ENCODE measurements at regions not wholly inside any gene's neighbourhood (a gene's known extent, or its start where the extent isn't known, plus 50 kb on each side); places are given as distances from the start of the nearest gene placed in this dataset.

DNA sequence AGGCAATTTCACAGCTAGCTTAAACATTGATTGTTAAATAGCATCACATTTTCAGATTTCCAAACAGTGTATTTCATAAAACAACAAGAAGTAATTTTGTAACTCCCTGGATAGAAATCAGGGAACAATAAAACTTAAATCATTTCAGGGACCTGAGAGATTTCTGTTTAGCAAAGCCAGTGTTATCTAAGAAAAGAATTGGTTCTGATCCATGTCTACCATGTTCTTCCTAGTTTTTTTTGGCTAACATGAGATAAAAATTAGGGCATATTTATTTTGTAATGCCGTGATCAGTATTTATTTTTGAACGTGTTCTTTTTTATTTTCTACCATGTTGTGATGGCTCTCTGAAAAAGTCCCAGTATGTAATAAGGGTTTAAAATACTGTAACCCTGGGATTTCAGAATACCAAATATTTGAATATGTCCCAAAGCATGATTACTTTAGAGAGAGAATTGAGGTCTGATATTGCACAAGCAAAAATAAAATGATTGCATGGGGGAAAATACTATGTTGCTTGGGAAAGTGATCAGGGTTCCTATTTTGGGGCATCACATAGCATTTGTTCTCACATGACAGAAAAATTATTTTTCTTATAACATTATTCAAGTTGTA lies 188.7 kb upstream of the CEP162 start:
- TF ChIP-seq RAD21 (IDR thresholded peaks at IDR 0.05) (no peak), SP1 (IDR thresholded peaks at IDR 0.05) (no peak), TAF1 (conservative IDR thresholded peaks at IDR 0.05) (no peak), JUND (IDR thresholded peaks at IDR 0.05) (no peak), GABPA (IDR thresholded peaks at IDR 0.05 in 1 of 2, conservative IDR thresholded peaks at IDR 0.05 in 1 of 2) (no peak), RXRA (IDR thresholded peaks at IDR 0.05) (no peak), HNF4G (IDR thresholded peaks at IDR 0.05) (no peak)
- TF ChIP-seq, protein P1, sequence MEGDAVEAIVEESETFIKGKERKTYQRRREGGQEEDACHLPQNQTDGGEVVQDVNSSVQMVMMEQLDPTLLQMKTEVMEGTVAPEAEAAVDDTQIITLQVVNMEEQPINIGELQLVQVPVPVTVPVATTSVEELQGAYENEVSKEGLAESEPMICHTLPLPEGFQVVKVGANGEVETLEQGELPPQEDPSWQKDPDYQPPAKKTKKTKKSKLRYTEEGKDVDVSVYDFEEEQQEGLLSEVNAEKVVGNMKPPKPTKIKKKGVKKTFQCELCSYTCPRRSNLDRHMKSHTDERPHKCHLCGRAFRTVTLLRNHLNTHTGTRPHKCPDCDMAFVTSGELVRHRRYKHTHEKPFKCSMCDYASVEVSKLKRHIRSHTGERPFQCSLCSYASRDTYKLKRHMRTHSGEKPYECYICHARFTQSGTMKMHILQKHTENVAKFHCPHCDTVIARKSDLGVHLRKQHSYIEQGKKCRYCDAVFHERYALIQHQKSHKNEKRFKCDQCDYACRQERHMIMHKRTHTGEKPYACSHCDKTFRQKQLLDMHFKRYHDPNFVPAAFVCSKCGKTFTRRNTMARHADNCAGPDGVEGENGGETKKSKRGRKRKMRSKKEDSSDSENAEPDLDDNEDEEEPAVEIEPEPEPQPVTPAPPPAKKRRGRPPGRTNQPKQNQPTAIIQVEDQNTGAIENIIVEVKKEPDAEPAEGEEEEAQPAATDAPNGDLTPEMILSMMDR (IDR thresholded peaks at IDR 0.05; ENCODE audit: low read depth, low read length, missing input control) = no peak
- TF ChIP-seq, protein P2, sequence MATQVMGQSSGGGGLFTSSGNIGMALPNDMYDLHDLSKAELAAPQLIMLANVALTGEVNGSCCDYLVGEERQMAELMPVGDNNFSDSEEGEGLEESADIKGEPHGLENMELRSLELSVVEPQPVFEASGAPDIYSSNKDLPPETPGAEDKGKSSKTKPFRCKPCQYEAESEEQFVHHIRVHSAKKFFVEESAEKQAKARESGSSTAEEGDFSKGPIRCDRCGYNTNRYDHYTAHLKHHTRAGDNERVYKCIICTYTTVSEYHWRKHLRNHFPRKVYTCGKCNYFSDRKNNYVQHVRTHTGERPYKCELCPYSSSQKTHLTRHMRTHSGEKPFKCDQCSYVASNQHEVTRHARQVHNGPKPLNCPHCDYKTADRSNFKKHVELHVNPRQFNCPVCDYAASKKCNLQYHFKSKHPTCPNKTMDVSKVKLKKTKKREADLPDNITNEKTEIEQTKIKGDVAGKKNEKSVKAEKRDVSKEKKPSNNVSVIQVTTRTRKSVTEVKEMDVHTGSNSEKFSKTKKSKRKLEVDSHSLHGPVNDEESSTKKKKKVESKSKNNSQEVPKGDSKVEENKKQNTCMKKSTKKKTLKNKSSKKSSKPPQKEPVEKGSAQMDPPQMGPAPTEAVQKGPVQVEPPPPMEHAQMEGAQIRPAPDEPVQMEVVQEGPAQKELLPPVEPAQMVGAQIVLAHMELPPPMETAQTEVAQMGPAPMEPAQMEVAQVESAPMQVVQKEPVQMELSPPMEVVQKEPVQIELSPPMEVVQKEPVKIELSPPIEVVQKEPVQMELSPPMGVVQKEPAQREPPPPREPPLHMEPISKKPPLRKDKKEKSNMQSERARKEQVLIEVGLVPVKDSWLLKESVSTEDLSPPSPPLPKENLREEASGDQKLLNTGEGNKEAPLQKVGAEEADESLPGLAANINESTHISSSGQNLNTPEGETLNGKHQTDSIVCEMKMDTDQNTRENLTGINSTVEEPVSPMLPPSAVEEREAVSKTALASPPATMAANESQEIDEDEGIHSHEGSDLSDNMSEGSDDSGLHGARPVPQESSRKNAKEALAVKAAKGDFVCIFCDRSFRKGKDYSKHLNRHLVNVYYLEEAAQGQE (IDR thresholded peaks at IDR 0.05) = no peak
- TF ChIP-seq, protein P3, sequence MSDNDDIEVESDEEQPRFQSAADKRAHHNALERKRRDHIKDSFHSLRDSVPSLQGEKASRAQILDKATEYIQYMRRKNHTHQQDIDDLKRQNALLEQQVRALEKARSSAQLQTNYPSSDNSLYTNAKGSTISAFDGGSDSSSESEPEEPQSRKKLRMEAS (IDR thresholded peaks at IDR 0.05) = no peak
- TF ChIP-seq, protein P4, sequence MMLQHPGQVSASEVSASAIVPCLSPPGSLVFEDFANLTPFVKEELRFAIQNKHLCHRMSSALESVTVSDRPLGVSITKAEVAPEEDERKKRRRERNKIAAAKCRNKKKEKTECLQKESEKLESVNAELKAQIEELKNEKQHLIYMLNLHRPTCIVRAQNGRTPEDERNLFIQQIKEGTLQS (IDR thresholded peaks at IDR 0.05) = no peak
- TF ChIP-seq, protein P5, sequence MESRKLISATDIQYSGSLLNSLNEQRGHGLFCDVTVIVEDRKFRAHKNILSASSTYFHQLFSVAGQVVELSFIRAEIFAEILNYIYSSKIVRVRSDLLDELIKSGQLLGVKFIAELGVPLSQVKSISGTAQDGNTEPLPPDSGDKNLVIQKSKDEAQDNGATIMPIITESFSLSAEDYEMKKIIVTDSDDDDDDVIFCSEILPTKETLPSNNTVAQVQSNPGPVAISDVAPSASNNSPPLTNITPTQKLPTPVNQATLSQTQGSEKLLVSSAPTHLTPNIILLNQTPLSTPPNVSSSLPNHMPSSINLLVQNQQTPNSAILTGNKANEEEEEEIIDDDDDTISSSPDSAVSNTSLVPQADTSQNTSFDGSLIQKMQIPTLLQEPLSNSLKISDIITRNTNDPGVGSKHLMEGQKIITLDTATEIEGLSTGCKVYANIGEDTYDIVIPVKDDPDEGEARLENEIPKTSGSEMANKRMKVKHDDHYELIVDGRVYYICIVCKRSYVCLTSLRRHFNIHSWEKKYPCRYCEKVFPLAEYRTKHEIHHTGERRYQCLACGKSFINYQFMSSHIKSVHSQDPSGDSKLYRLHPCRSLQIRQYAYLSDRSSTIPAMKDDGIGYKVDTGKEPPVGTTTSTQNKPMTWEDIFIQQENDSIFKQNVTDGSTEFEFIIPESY (IDR thresholded peaks at IDR 0.05) = no peak

All from liver (tissue), 3 donors.